ENCODE measurements at regions not wholly inside any gene's neighbourhood (a gene's known extent, or its start where the extent isn't known, plus 50 kb on each side); places are given as distances from the start of the nearest gene placed in this dataset.

- H3K79me2 ChIP-seq (ENCODE audit: insufficient read depth, low read length): no peaks in the 10 kb centered on the region
- TF ChIP-seq EZH2phosphoT487 (conservative IDR thresholded peaks at IDR 0.05; ENCODE audit: low read length): no peak
- TF ChIP-seq, protein P1, sequence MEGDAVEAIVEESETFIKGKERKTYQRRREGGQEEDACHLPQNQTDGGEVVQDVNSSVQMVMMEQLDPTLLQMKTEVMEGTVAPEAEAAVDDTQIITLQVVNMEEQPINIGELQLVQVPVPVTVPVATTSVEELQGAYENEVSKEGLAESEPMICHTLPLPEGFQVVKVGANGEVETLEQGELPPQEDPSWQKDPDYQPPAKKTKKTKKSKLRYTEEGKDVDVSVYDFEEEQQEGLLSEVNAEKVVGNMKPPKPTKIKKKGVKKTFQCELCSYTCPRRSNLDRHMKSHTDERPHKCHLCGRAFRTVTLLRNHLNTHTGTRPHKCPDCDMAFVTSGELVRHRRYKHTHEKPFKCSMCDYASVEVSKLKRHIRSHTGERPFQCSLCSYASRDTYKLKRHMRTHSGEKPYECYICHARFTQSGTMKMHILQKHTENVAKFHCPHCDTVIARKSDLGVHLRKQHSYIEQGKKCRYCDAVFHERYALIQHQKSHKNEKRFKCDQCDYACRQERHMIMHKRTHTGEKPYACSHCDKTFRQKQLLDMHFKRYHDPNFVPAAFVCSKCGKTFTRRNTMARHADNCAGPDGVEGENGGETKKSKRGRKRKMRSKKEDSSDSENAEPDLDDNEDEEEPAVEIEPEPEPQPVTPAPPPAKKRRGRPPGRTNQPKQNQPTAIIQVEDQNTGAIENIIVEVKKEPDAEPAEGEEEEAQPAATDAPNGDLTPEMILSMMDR (IDR thresholded peaks at IDR 0.05; ENCODE audit: insufficient read depth, low read length, poor library complexity, severe bottlenecking): no peak
- no peaks in the 10 kb centered on the region for H3K9me2 ChIP-seq (replicated peaks; ENCODE audit: insufficient read depth, low read length)
- no peaks in the 10 kb centered on the region for H3F3A ChIP-seq (ENCODE audit: insufficient read depth)
- H3K4me2 ChIP-seq (ENCODE audit: low read depth, low read length, poor library complexity, severe bottlenecking): no peak overlapping the region
- H2AFZ ChIP-seq (ENCODE audit: low read depth, low read length, severe bottlenecking): no peak overlapping the region
- no peaks in the 10 kb centered on the region for H3K36me3 ChIP-seq (ENCODE audit: low read length)
- H3K4me3 ChIP-seq (ENCODE audit: insufficient read depth, low read length, poor library complexity, severe bottlenecking): no peak overlapping the region
- H3K9ac ChIP-seq (ENCODE audit: low read length): no peak overlapping the region
- H3K9me3 ChIP-seq (ENCODE audit: insufficient read depth, low read length): no peaks in the 10 kb centered on the region
- H3K27me3 ChIP-seq (ENCODE audit: low read length): no peaks in the 10 kb centered on the region
- H4K20me1 ChIP-seq (ENCODE audit: low read depth, low read length): no peaks in the 10 kb centered on the region
- no peak overlapping the region for H3K27ac ChIP-seq (ENCODE audit: low read depth, low read length)
These were observed 1974.0 kb upstream of the WWC1 start for GRCh38 chr5:166317425-166317824.

DNA sequence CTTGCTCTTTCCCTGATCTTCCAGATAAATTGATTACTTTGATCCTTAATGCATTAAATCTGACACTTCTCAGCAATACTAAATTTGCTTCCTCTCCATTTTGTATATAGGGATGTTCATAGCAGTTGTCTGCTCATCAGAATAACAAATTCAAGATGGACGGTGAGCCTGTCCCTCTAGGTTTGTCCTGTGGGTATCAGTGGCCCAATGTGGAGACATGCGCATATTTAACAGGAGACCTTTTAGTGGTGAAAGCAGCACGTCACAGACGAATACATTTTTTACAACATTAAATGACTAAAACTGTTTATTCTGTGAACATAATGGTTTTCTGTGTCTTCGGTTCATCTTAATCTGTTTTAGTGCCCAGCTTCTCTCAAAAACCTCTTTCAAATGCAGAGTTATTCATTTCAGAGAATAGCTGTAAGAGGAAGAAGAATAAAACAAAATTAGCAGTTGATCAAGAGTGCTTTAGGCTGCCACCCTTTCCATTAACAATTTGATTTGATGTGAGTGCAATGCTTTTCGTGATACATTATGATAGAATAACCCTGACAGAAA lies 1970.4 kb upstream of the WWC1 start:
- H3K9me3 ChIP-seq (ENCODE audit: insufficient read depth, low read length): no peaks in the 10 kb centered on the region
- no peaks in the 10 kb centered on the region for H3F3A ChIP-seq (ENCODE audit: insufficient read depth)
- H3K79me2 ChIP-seq (ENCODE audit: insufficient read depth, low read length): no peaks in the 10 kb centered on the region
- no peaks in the 10 kb centered on the region for H3K27me3 ChIP-seq (ENCODE audit: low read length)
- TF ChIP-seq EZH2phosphoT487 (conservative IDR thresholded peaks at IDR 0.05; ENCODE audit: low read length): no peak
- TF ChIP-seq, protein P1 (IDR thresholded peaks at IDR 0.05; ENCODE audit: insufficient read depth, low read length, poor library complexity, severe bottlenecking): no peak
- no peak overlapping the region for H3K4me3 ChIP-seq (ENCODE audit: insufficient read depth, low read length, poor library complexity, severe bottlenecking)
- H4K20me1 ChIP-seq (ENCODE audit: low read depth, low read length): no peaks in the 10 kb centered on the region
- H3K4me2 ChIP-seq (ENCODE audit: low read depth, low read length, poor library complexity, severe bottlenecking): no peak overlapping the region
- no peaks in the 10 kb centered on the region for H3K9me2 ChIP-seq (replicated peaks; ENCODE audit: insufficient read depth, low read length)
- no peak overlapping the region for H2AFZ ChIP-seq (ENCODE audit: low read depth, low read length, severe bottlenecking)
- no peak overlapping the region for H3K9ac ChIP-seq (ENCODE audit: low read length)
- no peaks in the 10 kb centered on the region for H3K36me3 ChIP-seq (ENCODE audit: low read length)
- no peak overlapping the region for H3K27ac ChIP-seq (ENCODE audit: low read depth, low read length)

DNA sequence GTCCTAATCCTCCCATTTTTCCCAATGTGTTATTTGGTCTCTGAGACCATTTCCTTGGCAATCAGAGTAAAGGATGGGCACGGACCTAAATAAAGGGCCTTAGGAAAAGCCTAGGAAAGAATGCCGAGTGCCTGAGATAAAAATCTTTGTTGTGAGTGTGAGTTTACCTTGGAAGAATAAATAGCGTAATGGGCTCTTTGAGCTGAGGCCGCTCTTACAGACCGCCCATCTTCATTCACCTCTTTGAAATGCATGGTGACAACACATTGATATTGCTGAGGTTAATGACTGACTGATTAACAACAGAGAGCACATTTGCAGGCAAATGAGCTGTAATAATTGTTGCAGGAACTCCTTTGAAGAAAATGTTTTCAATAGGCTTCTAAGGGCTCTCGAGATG lies 1967.1 kb upstream of the WWC1 start:
- H3K4me3 ChIP-seq (ENCODE audit: insufficient read depth, low read length, poor library complexity, severe bottlenecking): no peak overlapping the region
- H3K4me2 ChIP-seq (ENCODE audit: low read depth, low read length, poor library complexity, severe bottlenecking): no peak overlapping the region
- no peak overlapping the region for H2AFZ ChIP-seq (ENCODE audit: low read depth, low read length, severe bottlenecking)
- no peaks in the 10 kb centered on the region for H4K20me1 ChIP-seq (ENCODE audit: low read depth, low read length)
- no peaks in the 10 kb centered on the region for H3K9me3 ChIP-seq (ENCODE audit: insufficient read depth, low read length)
- H3K9me2 ChIP-seq (replicated peaks; ENCODE audit: insufficient read depth, low read length): no peaks in the 10 kb centered on the region
- TF ChIP-seq, protein P1 (IDR thresholded peaks at IDR 0.05; ENCODE audit: insufficient read depth, low read length, poor library complexity, severe bottlenecking): no peak
- no peak for TF ChIP-seq EZH2phosphoT487 (conservative IDR thresholded peaks at IDR 0.05; ENCODE audit: low read length)
- no peaks in the 10 kb centered on the region for H3K27me3 ChIP-seq (ENCODE audit: low read length)
- no peak overlapping the region for H3K9ac ChIP-seq (ENCODE audit: low read length)
- no peak overlapping the region for H3K27ac ChIP-seq (ENCODE audit: low read depth, low read length)
- no peaks in the 10 kb centered on the region for H3K36me3 ChIP-seq (ENCODE audit: low read length)
- no peaks in the 10 kb centered on the region for H3F3A ChIP-seq (ENCODE audit: insufficient read depth)
- no peaks in the 10 kb centered on the region for H3K79me2 ChIP-seq (ENCODE audit: insufficient read depth, low read length)

Measured in SU-DHL-6 (cell line).